SU-DHL-6 (cell line): ENCODE measurements at regions not wholly inside any gene's neighbourhood (a gene's known extent, or its start where the extent isn't known, plus 50 kb on each side); places are given as distances from the start of the nearest gene placed in this dataset.

Experiments
- CTCF ChIP-seq: fragments of 200-600 bp; sonication (generic); IDR thresholded peaks from one replicate; pipeline ENCODE4 v1.5.1; 2017; ENCODE audit warnings: antibody characterized with exemption, mild to moderate bottlenecking, low read length, moderate library complexity; ENCODE audit not compliant: insufficient read depth, poor library complexity, severe bottlenecking
- EZH2phosphoT487 ChIP-seq: fragments of 200-600 bp; sonication (generic), shearing (Covaris generic); conservative IDR thresholded peaks from 2 replicates; pipeline ENCODE4 v1.6.1; 2018; ENCODE audit warnings: mild to moderate bottlenecking, antibody characterized with exemption, low read length, moderate library complexity, mixed read lengths

DNA sequence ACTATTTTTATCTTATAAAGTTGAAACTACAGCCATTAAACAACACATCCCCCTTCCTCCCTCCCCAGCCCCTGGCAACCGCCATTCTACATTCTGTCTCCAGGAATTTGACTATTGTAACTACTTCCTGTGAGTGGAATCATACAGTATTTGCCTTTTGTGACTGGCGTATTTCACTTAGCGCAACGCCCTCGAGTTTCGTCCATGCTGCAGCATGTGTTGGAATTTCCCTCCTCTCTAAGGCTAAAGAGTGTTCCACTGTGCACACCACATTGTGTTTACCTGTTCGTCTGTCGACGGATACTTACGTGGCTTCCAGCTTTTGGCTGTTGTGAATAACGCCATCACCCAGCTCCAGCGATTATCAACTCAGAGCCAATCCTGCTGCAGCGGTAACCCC, 52.0 kb upstream of the DLG1 start:
- TF ChIP-seq CTCF: no peak
- TF ChIP-seq EZH2phosphoT487: no peak
